GM12878 (cell line): ENCODE measurements at regions not wholly inside any gene's neighbourhood (a gene's known extent, or its start where the extent isn't known, plus 50 kb on each side); places are given as distances from the start of the nearest gene placed in this dataset.

Experiments
- EP300 ChIP-seq, 2 experiments: fragments of 150-350 bp in 1 of 2; IDR thresholded peaks; 2 replicates each; pipeline ENCODE4 v1.6.1; 2011 to 2012; ENCODE audit warnings: low read depth in 2 of 2, low read length in 2 of 2, borderline replicate concordance in 1 of 2, improper control_type of control experiment in 1 of 2, inconsistent platforms in 1 of 2; ENCODE audit not compliant: control insufficient read depth in 1 of 2
- EZH2 ChIP-seq: IDR thresholded peaks from 2 replicates; pipeline ENCODE4 v1.6.1; 2012; ENCODE audit warnings: low read depth, mild to moderate bottlenecking, control low read depth, inconsistent platforms, low read length, borderline replicate concordance; ENCODE audit not compliant: control insufficient read depth
- SIN3A ChIP-seq: IDR thresholded peaks from 2 replicates; pipeline ENCODE4 v1.6.1; 2012; ENCODE audit warnings: low read depth, low read length, improper control_type of control experiment
- TAF1 ChIP-seq: IDR thresholded peaks from 2 replicates; pipeline ENCODE4 v1.6.1; 2011; ENCODE audit warnings: mild to moderate bottlenecking, low read depth, low read length, borderline replicate concordance
- ZNF384 ChIP-seq: IDR thresholded peaks from 2 replicates; pipeline ENCODE4 v1.6.1; 2012; ENCODE audit warnings: low read depth, mild to moderate bottlenecking, low read length, improper control_type of control experiment, borderline replicate concordance
- TF ChIP-seq, protein P1 (sequence below): fragments of 150-350 bp; IDR thresholded peaks from 2 replicates; pipeline ENCODE4 v1.6.1; 2014; ENCODE audit warnings: mild to moderate bottlenecking, low read depth, low read length
- TF ChIP-seq, protein P2 (sequence below), 3 experiments: IDR thresholded peaks in 2 of 3; conservative IDR thresholded peaks in 1 of 3; 2 replicates each; pipeline ENCODE4 v1.5.1; 2011; ENCODE audit warnings: low read depth in 3 of 3, low read length in 3 of 3, mild to moderate bottlenecking in 3 of 3, control low read depth in 2 of 3, moderate library complexity in 2 of 3, inconsistent platforms in 1 of 3, mixed read lengths in 1 of 3; ENCODE audit not compliant: control insufficient read depth in 2 of 3, insufficient read depth in 1 of 3; ENCODE audit errors: extremely low read depth in 1 of 3

DNA sequence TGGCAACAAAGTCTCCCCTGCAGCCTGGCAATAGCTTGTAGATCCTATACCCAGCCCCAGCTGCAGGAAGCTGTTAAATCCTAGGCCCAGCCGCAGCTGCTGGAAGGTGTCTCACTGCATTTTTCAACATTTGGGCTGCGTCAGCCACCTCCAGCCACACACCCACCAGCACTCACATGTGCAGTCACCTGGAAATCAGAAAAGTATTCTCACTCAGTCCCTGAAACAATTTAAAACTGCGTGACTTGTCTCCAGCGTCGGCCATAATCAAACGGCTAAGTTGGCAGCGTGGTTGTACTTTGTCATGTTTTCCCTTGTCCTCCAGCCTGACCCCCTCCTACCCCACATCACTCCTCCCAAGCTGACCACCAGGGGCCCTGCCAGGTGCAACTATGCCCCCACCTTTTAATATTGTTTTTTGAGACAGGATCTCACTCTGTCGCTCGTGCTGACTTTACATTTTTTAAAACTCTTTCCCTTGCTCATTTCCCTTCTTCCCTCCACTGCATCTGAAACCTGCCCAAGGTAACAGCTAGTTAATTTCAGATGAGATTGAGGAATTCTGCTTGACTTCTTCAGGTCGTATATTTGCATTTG, 97.2 kb upstream of the FRG1 start:
- no peak for TF ChIP-seq SIN3A
- TF ChIP-seq ZNF384, result no peak
- no peak for TF ChIP-seq EZH2
- no peak for TF ChIP-seq EP300 (IDR thresholded peaks at IDR 0.05; ENCODE audit: borderline replicate concordance in 1 of 2, control insufficient read depth in 1 of 2, low read depth in 2 of 2, low read length in 2 of 2)
- TF ChIP-seq, protein P1, sequence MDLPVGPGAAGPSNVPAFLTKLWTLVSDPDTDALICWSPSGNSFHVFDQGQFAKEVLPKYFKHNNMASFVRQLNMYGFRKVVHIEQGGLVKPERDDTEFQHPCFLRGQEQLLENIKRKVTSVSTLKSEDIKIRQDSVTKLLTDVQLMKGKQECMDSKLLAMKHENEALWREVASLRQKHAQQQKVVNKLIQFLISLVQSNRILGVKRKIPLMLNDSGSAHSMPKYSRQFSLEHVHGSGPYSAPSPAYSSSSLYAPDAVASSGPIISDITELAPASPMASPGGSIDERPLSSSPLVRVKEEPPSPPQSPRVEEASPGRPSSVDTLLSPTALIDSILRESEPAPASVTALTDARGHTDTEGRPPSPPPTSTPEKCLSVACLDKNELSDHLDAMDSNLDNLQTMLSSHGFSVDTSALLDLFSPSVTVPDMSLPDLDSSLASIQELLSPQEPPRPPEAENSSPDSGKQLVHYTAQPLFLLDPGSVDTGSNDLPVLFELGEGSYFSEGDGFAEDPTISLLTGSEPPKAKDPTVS, result no peak
- TF ChIP-seq, protein P2, sequence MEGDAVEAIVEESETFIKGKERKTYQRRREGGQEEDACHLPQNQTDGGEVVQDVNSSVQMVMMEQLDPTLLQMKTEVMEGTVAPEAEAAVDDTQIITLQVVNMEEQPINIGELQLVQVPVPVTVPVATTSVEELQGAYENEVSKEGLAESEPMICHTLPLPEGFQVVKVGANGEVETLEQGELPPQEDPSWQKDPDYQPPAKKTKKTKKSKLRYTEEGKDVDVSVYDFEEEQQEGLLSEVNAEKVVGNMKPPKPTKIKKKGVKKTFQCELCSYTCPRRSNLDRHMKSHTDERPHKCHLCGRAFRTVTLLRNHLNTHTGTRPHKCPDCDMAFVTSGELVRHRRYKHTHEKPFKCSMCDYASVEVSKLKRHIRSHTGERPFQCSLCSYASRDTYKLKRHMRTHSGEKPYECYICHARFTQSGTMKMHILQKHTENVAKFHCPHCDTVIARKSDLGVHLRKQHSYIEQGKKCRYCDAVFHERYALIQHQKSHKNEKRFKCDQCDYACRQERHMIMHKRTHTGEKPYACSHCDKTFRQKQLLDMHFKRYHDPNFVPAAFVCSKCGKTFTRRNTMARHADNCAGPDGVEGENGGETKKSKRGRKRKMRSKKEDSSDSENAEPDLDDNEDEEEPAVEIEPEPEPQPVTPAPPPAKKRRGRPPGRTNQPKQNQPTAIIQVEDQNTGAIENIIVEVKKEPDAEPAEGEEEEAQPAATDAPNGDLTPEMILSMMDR (IDR thresholded peaks at IDR 0.05 in 2 of 3, conservative IDR thresholded peaks at IDR 0.05 in 1 of 3; ENCODE audit: control insufficient read depth in 2 of 3, extremely low read depth in 1 of 3, insufficient read depth in 1 of 3, low read depth in 3 of 3, low read length in 3 of 3), result no peak
- TF ChIP-seq TAF1, result no peak
